SK-N-SH (cell line): ENCODE measurements at regions not wholly inside any gene's neighbourhood (a gene's known extent, or its start where the extent isn't known, plus 50 kb on each side); places are given as distances from the start of the nearest gene placed in this dataset.
"Not testable (repeated sequence)": the region's sequence is repeated elsewhere in the genome, so short reads cannot be mapped to it uniquely, and the experiment has no call there.

ENCODE experiments used
- CTCF ChIA-PET: fragments of 300-600, 350-600 bp; formaldehyde crosslinking; extraction: SDS; loops from one replicate; lab custom pipeline; 2021; lab: Yijun Ruan, JAX
- POLR2A ChIA-PET: fragments of 350-600 bp; sonication (Branson Sonifier 250); formaldehyde crosslinking; extraction: SDS; loops from one replicate; lab custom pipeline; 2020; ENCODE audit warnings: antibody characterized with exemption, inconsistent platforms; lab: Yijun Ruan, JAX
- DNase-seq: peaks from one replicate; pipeline ENCODE4 v3.0.0; 2012
- H2AFZ ChIP-seq: fragments of 200-600 bp; sonication (generic); 2 replicates; pipeline ENCODE4 v1.8.1; 2016; ENCODE audit warnings: antibody characterized with exemption, mild to moderate bottlenecking, low read depth
- H3F3A ChIP-seq: fragments of 200-600 bp; sonication (generic); replicated peaks from 2 replicates; pipeline ENCODE3; 2016; ENCODE audit warnings: antibody characterized with exemption, mild to moderate bottlenecking; ENCODE audit not compliant: insufficient read depth
- H3K27ac ChIP-seq, 2 experiments: fragments of 200-500 bp in 1 of 2; fragments of 200-600 bp in 1 of 2; sonication (Bioruptor generic) in 1 of 2; sonication (generic), shearing (Covaris generic) in 1 of 2; 2 replicates each; pipeline versions ENCODE4 v1.5.1 to v1.6.1; 2014 to 2016; ENCODE audit warnings: low read depth in 2 of 2, inconsistent platforms in 1 of 2, low read length in 1 of 2, mild to moderate bottlenecking in 1 of 2, mixed read lengths in 1 of 2
- H3K27me3 ChIP-seq: fragments of 200-600 bp; sonication (generic), shearing (Covaris generic); 2 replicates; pipeline ENCODE4 v1.6.1; 2016; ENCODE audit warnings: mixed run types; ENCODE audit not compliant: insufficient read depth
- H3K36me3 ChIP-seq, 2 experiments: fragments of 200-500 bp in 1 of 2; fragments of 200-600 bp in 1 of 2; sonication (Bioruptor generic) in 1 of 2; sonication (generic) in 1 of 2; replicated peaks in 1 of 2; 2 replicates each; pipeline versions ENCODE3 to v1.5.1; 2014 to 2016; ENCODE audit warnings: low read length in 1 of 2, mild to moderate bottlenecking in 1 of 2; ENCODE audit not compliant: insufficient read depth in 2 of 2, control insufficient read depth in 1 of 2
- H3K4me1 ChIP-seq, 2 experiments: fragments of 200-500 bp in 1 of 2; fragments of 200-600 bp in 1 of 2; sonication (Bioruptor generic) in 1 of 2; sonication (generic), shearing (Covaris generic) in 1 of 2; 2 replicates each; pipeline versions ENCODE4 v1.5.1 to v1.6.1; 2014 to 2016; ENCODE audit warnings: low read depth in 1 of 2, low read length in 1 of 2, mixed run types in 1 of 2; ENCODE audit not compliant: insufficient read depth in 2 of 2, control insufficient read depth in 1 of 2
- H3K4me2 ChIP-seq: fragments of 200-600 bp; sonication (generic), shearing (Covaris generic); 2 replicates; pipeline ENCODE4 v1.6.1; 2017; ENCODE audit warnings: mixed run types
- H3K4me3 ChIP-seq, 2 experiments: fragments of 200-500 bp in 1 of 2; fragments of 200-600 bp in 1 of 2; sonication (Bioruptor generic) in 1 of 2; sonication (generic), shearing (Covaris generic) in 1 of 2; 2 replicates each; pipeline versions ENCODE4 v1.5.1 to v1.8.1; 2014 to 2016; ENCODE audit warnings: low read depth in 2 of 2, inconsistent platforms in 1 of 2, low read length in 1 of 2, mild to moderate bottlenecking in 1 of 2, mixed read lengths in 1 of 2, moderate library complexity in 1 of 2
- H3K79me2 ChIP-seq: fragments of 200-600 bp; sonication (generic); 2 replicates; pipeline ENCODE4 v1.8.1; 2017; ENCODE audit warnings: mild to moderate bottlenecking; ENCODE audit not compliant: insufficient read depth
- H3K9ac ChIP-seq: fragments of 200-600 bp; sonication (generic); 2 replicates; pipeline ENCODE4 v1.6.1; 2017; ENCODE audit warnings: mixed run types
- H3K9me2 ChIP-seq: fragments of 200-600 bp; sonication (generic); 2 replicates; pipeline ENCODE4 v1.6.1; 2017; ENCODE audit warnings: mixed run types
- H3K9me3 ChIP-seq: fragments of 200-600 bp; sonication (generic); 2 replicates; pipeline ENCODE4 v1.6.1; 2017; ENCODE audit warnings: mixed run types, mild to moderate bottlenecking, moderate library complexity
- H4K20me1 ChIP-seq: fragments of 200-600 bp; sonication (generic); 2 replicates; pipeline ENCODE4 v1.6.1; 2017; ENCODE audit warnings: mild to moderate bottlenecking, mixed run types; ENCODE audit not compliant: insufficient read depth
- EZH2phosphoT487 ChIP-seq: fragments of 200-600 bp; sonication (generic); IDR thresholded peaks from 2 replicates; pipeline ENCODE4 v1.6.1; 2017; ENCODE audit warnings: low read depth, mixed run types, mild to moderate bottlenecking, antibody characterized with exemption, moderate library complexity, borderline replicate concordance
- FOXJ3 ChIP-seq: sonication (generic); formaldehyde crosslinking; IDR thresholded peaks from 2 replicates; pipeline ENCODE4 v1.5.1; 2020; ENCODE audit warnings: mild to moderate bottlenecking, missing genetic modification reagents
- GATA2 ChIP-seq: sonication (generic); formaldehyde crosslinking; IDR thresholded peaks from 2 replicates; pipeline ENCODE4 v1.5.0; 2020; ENCODE audit warnings: mild to moderate bottlenecking, missing genetic modification reagents
- IRF3 ChIP-seq: fragments of 150-350 bp; IDR thresholded peaks from 2 replicates; pipeline ENCODE4 v1.6.1; 2016; ENCODE audit warnings: mild to moderate bottlenecking, low read depth, low read length
- MAX ChIP-seq: IDR thresholded peaks from 2 replicates; pipeline ENCODE4 v1.4.0; 2012; ENCODE audit warnings: low read depth
- NFIC ChIP-seq: IDR thresholded peaks from 2 replicates; pipeline ENCODE4 v1.4.0; 2012; ENCODE audit warnings: borderline replicate concordance
- NRF1 ChIP-seq: IDR thresholded peaks from 2 replicates; pipeline ENCODE4 v1.6.1; 2012; ENCODE audit warnings: low read depth, mild to moderate bottlenecking, low read length
- SIN3A ChIP-seq: IDR thresholded peaks from 2 replicates; pipeline ENCODE4 v1.6.1; 2012; ENCODE audit warnings: low read depth, mild to moderate bottlenecking, low read length, moderate library complexity, borderline replicate concordance
- SMC3 ChIP-seq: IDR thresholded peaks from 2 replicates; pipeline ENCODE4 v1.6.1; 2012; ENCODE audit warnings: low read depth, low read length, improper control_type of control experiment
- TCF12 ChIP-seq: IDR thresholded peaks from 2 replicates; pipeline ENCODE4 v1.4.0; 2012
- TEAD4 ChIP-seq: IDR thresholded peaks from 2 replicates; pipeline ENCODE4 v1.4.0; 2012; ENCODE audit warnings: mild to moderate bottlenecking, borderline replicate concordance; ENCODE audit not compliant: insufficient read depth
- whole genome bisulfite sequencing: methylation state at CpG from one replicate; pipeline ENCODE4 v1.1.6; 2017; ENCODE audit warnings: low lambda C conversion rate; 5-methylcytosine and 5-hydroxymethylcytosine counted together
- TF ChIP-seq, protein P1 (sequence below): fragments of 150-350 bp; IDR thresholded peaks from 2 replicates; pipeline ENCODE4 v1.6.1; 2017; ENCODE audit warnings: antibody characterized with exemption, low read length, low read depth, borderline replicate concordance

GRCh38 chr20:55135923-55136322 is 660.5 kb downstream of the DOK5 start:
- H3K9me2 ChIP-seq: no peaks in the 10 kb centered on the region
- no peak overlapping the region for H2AFZ ChIP-seq
- no peaks in the 10 kb centered on the region for H3K36me3 ChIP-seq
- no peaks in the 10 kb centered on the region for H4K20me1 ChIP-seq
- H3K4me1 ChIP-seq: no peaks in the 10 kb centered on the region
- 0% methylated on average over 2 of the region's 3 CpGs for WGBS
- TF ChIP-seq SIN3A (no peak), NFIC (no peak), MAX (no peak), SMC3 (no peak), TCF12 (no peak), GATA2 (CRISPR knock-in tag) (no peak), EZH2phosphoT487 (no peak)
- TF ChIP-seq, all 33 proteins: peak for 0
- no peak for DNase-seq
- ChIA-PET POLR2A (no interaction called here), CTCF (no interaction called here)
- Histone ChIP-seq H3F3A (no peaks in the 10 kb centered on the region), H3K27me3 (no peaks in the 10 kb centered on the region), H3K79me2 (no peaks in the 10 kb centered on the region), H3K9ac (no peak overlapping the region), H3K4me2 (no peak overlapping the region), H3K27ac (no peak overlapping the region), H3K4me3 (no peak overlapping the region), H3K9me3 (peaks cover 5% of the 10 kb centered on the region; the same call in 1 of the 2 replicates)

GRCh38 chr20:55132523-55132922 is 657.1 kb downstream of the DOK5 start:
- Histone ChIP-seq H3K36me3 (no peaks in the 10 kb centered on the region), H3K4me1 (no peaks in the 10 kb centered on the region), H3K9me2 (no peaks in the 10 kb centered on the region), H3K9ac (no peak overlapping the region), H3K27ac (no peak overlapping the region), H2AFZ (no peak overlapping the region), H3K9me3 (no peaks in the 10 kb centered on the region), H3K4me2 (no peak overlapping the region), H4K20me1 (no peaks in the 10 kb centered on the region), H3K79me2 (no peaks in the 10 kb centered on the region), H3K4me3 (no peak overlapping the region), H3K27me3 (no peaks in the 10 kb centered on the region), H3F3A (no peaks in the 10 kb centered on the region)
- WGBS: 30% methylated on average over 7 of the region's 7 CpGs
- ChIA-PET CTCF (no interaction called here), POLR2A (no interaction called here)
- TF ChIP-seq, protein P1, sequence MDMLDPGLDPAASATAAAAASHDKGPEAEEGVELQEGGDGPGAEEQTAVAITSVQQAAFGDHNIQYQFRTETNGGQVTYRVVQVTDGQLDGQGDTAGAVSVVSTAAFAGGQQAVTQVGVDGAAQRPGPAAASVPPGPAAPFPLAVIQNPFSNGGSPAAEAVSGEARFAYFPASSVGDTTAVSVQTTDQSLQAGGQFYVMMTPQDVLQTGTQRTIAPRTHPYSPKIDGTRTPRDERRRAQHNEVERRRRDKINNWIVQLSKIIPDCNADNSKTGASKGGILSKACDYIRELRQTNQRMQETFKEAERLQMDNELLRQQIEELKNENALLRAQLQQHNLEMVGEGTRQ: no peak
- TF ChIP-seq IRF3 (no peak), TEAD4 (no peak), NRF1 (no peak), FOXJ3 (no peak), EZH2phosphoT487 (no peak)
- DNase-seq: no peak

GRCh38 chr20:55117577-55117976 is 642.2 kb downstream of the DOK5 start:
- H3K36me3 ChIP-seq, H3K4me2 ChIP-seq, CTCF ChIA-PET, H3K4me3 ChIP-seq, H4K20me1 ChIP-seq, DNase-seq, H3K27ac ChIP-seq, H3F3A ChIP-seq, H2AFZ ChIP-seq, H3K27me3 ChIP-seq, H3K9me3 ChIP-seq, POLR2A ChIA-PET, H3K9ac ChIP-seq, H3K4me1 ChIP-seq, H3K9me2 ChIP-seq, H3K79me2 ChIP-seq: not testable (repeated sequence)
- 33% methylated on average over 4 of the region's 4 CpGs for WGBS
